HepG2 (cell line): ENCODE measurements at regions not wholly inside any gene's neighbourhood (a gene's known extent, or its start where the extent isn't known, plus 50 kb on each side); places are given as distances from the start of the nearest gene placed in this dataset.

Experiments used
- ATAC-seq: fragments of 200-7000 bp; cut with Tn5 transposase; 3 replicates; pipeline ENCODE4 v1.9.1; 2020; ENCODE audit warnings: mild to moderate bottlenecking, moderate library complexity
- BruUV-seq: library from RNA; stranded (reverse); fragments of 400-500 nt; replicated peaks from 2 replicates; lab custom pipeline; 2021; lab: Mats Ljungman, UMichigan
- CTCF ChIA-PET: fragments of 300-600 bp; formaldehyde crosslinking; extraction: SDS; loops from one replicate; lab custom pipeline; 2021; ENCODE audit warnings: low total read pairs, inconsistent platforms, low intra/inter-chr PET ratio; lab: Yijun Ruan, JAX
- POLR2A ChIA-PET: fragments of 350-600 bp; sonication (Branson Sonifier 250); formaldehyde crosslinking; loops from one replicate; lab custom pipeline; 2020; ENCODE audit warnings: antibody characterized with exemption, inconsistent platforms; lab: Yijun Ruan, JAX
- DNase-seq: peaks from one replicate; pipeline ENCODE4 v3.0.0-alpha.2; 2015; ENCODE audit warnings: low spot score
- FAIRE-seq: peaks from 3 replicates; lab custom pipeline; 2011; peaks lifted over from hg19 to GRCh38; lab: Jason Lieb, UNC
- H2AFZ ChIP-seq: one replicate; pipeline ENCODE4 v1.6.1; 2011; ENCODE audit warnings: low read length, inconsistent platforms
- H3K27ac ChIP-seq: fragments of 300-600 bp; 3 replicates; pipeline ENCODE4 v1.8.0; 2011; ENCODE audit warnings: mixed run types, mild to moderate bottlenecking, mixed read lengths, low read length, inconsistent platforms; ENCODE audit not compliant: insufficient read depth; ENCODE audit errors: extremely low read length
- H3K27me3 ChIP-seq, 2 experiments: fragments of 200-600 bp in 1 of 2; 2 replicates in 1 of 2; 3 replicates in 1 of 2; pipeline versions ENCODE4 v1.6.0 to v1.8.0; 2011; ENCODE audit warnings: low read length in 2 of 2, mild to moderate bottlenecking in 2 of 2, moderate library complexity in 2 of 2, inconsistent platforms in 1 of 2; ENCODE audit not compliant: insufficient read depth in 2 of 2, control insufficient read depth in 1 of 2
- H3K36me3 ChIP-seq, 2 experiments: fragments of 200-600 bp in 1 of 2; replicated peaks in 1 of 2; 2 replicates in 1 of 2; 3 replicates in 1 of 2; pipeline versions ENCODE4 v1.5.1 to v1.8.0; 2011; ENCODE audit warnings: low read length in 2 of 2, inconsistent platforms in 1 of 2; ENCODE audit not compliant: insufficient read depth in 2 of 2, control insufficient read depth in 1 of 2
- H3K4me1 ChIP-seq: 2 replicates; pipeline ENCODE4 v1.5.1; 2012; ENCODE audit warnings: low read length, inconsistent platforms; ENCODE audit not compliant: insufficient read depth
- H3K4me2 ChIP-seq: 2 replicates; pipeline ENCODE4 v1.6.0; 2011; ENCODE audit warnings: low read depth, low read length, inconsistent platforms
- H3K4me3 ChIP-seq, 3 experiments: fragments of 200-600 bp in 1 of 3; sonication (generic), shearing (Covaris generic) in 1 of 3; replicated peaks in 1 of 3; 2 replicates each; pipeline ENCODE4 v1.5.1; 2011 to 2016; ENCODE audit warnings: low read length in 3 of 3, inconsistent platforms in 2 of 3, low read depth in 2 of 3, mild to moderate bottlenecking in 2 of 3, control low read depth in 1 of 3, mixed read lengths in 1 of 3; ENCODE audit not compliant: insufficient read depth in 1 of 3
- H3K79me2 ChIP-seq: one replicate; pipeline ENCODE4 v1.6.1; 2011; ENCODE audit warnings: low read length, inconsistent platforms; ENCODE audit not compliant: insufficient read depth
- H3K9ac ChIP-seq: 2 replicates; pipeline ENCODE4 v1.6.0; 2011; ENCODE audit warnings: mild to moderate bottlenecking, low read depth, low read length, inconsistent platforms; ENCODE audit not compliant: insufficient read depth
- H3K9me3 ChIP-seq: 2 replicates; pipeline ENCODE4 v1.5.1; 2012; ENCODE audit warnings: mild to moderate bottlenecking, low read length
- H4K20me1 ChIP-seq: 2 replicates; pipeline ENCODE4 v1.6.0; 2011; ENCODE audit warnings: inconsistent platforms, mild to moderate bottlenecking, low read length, moderate library complexity; ENCODE audit not compliant: insufficient read depth
- CREB1 ChIP-seq, 2 experiments: fragments of 450-650 bp in 1 of 2; IDR thresholded peaks; 2 replicates each; pipeline ENCODE4 v1.6.1; 2016 to 2017; ENCODE audit warnings: control low read depth in 1 of 2, mild to moderate bottlenecking in 1 of 2, missing compliant biosample characterization in 1 of 2, missing genetic modification characterization in 1 of 2
- HMG20B ChIP-seq: conservative IDR thresholded peaks from 2 replicates; pipeline ENCODE4 v1.6.1; 2016; ENCODE audit warnings: missing genetic modification reagents, missing compliant biosample characterization
- HNRNPH1 ChIP-seq: fragments of 200-400 bp; formaldehyde crosslinking; optimal IDR thresholded peaks from 2 replicates; pipeline ENCODE3; 2017; ENCODE audit warnings: mild to moderate bottlenecking, low read depth, low read length
- HOXA3 ChIP-seq: sonication (generic); formaldehyde crosslinking; IDR thresholded peaks from 2 replicates; pipeline ENCODE4 v1.5.0; 2020; ENCODE audit warnings: missing genetic modification reagents
- ISL2 ChIP-seq: sonication (generic); formaldehyde crosslinking; IDR thresholded peaks from 2 replicates; pipeline ENCODE4 v1.5.0; 2020; ENCODE audit warnings: missing genetic modification reagents
- SMC3 ChIP-seq: IDR thresholded peaks from 2 replicates; pipeline ENCODE4 v1.6.1; 2011; ENCODE audit warnings: low read length, improper control_type of control experiment
- SRSF9 ChIP-seq: fragments of 200-400 bp; formaldehyde crosslinking; IDR thresholded peaks from 2 replicates; pipeline ENCODE4 v1.6.1; 2018; ENCODE audit warnings: borderline replicate concordance, mild to moderate bottlenecking, low read depth, low read length; ENCODE audit not compliant: insufficient read depth, poor library complexity, severe bottlenecking
- ZBTB1 ChIP-seq: sonication (generic); formaldehyde crosslinking; IDR thresholded peaks from 2 replicates; pipeline ENCODE4 v1.4.0; 2020; ENCODE audit warnings: missing genetic modification reagents, borderline replicate concordance
- ZNF329 ChIP-seq: sonication (generic); formaldehyde crosslinking; IDR thresholded peaks from 2 replicates; pipeline ENCODE4 v1.9.0; 2021; ENCODE audit warnings: low read depth, mild to moderate bottlenecking, missing genetic modification reagents
- WGBS: methylation state at CpG from one replicate; pipeline ENCODE4 v1.1.6; 2017; ENCODE audit warnings: low lambda C conversion rate; 5-methylcytosine and 5-hydroxymethylcytosine counted together
- in situ Hi-C: cut with HindIII; loops from 2 replicates; pipeline ENCODE4 v1.10.0; 2017; ENCODE audit warnings: low pct_unique_long_range_greater_than_20kb; ENCODE audit not compliant: extremely low pct_ligation_motif_present
- intact Hi-C: fragments of 100-400 bp; cut with micrococcal nuclease; formaldehyde crosslinking; loops from one replicate; pipeline ENCODE4 v1.10.0; 2022; ENCODE audit not compliant: unreplicated experiment
- TF ChIP-seq, protein P1 (sequence below): sonication (generic); formaldehyde crosslinking; IDR thresholded peaks from 2 replicates; pipeline ENCODE4 v1.5.1; 2020; ENCODE audit warnings: missing genetic modification reagents, mild to moderate bottlenecking, borderline replicate concordance
- TF ChIP-seq, protein P2 (sequence below): sonication (generic); formaldehyde crosslinking; IDR thresholded peaks from one replicate; pipeline ENCODE4 v1.5.1; 2020; ENCODE audit warnings: mild to moderate bottlenecking, missing genetic modification reagents; ENCODE audit errors: not compliant biosample characterization
- TF ChIP-seq, protein P3 (sequence below): sonication (generic); formaldehyde crosslinking; IDR thresholded peaks from 2 replicates; pipeline ENCODE4 v1.8.0; 2022; ENCODE audit warnings: missing genetic modification reagents, low read depth, mild to moderate bottlenecking, borderline replicate concordance
- TF ChIP-seq, protein P4 (sequence below): sonication (generic); formaldehyde crosslinking; IDR thresholded peaks from 2 replicates; pipeline ENCODE4 v1.4.0; 2020; ENCODE audit warnings: mild to moderate bottlenecking, low read depth, missing genetic modification reagents

DNA sequence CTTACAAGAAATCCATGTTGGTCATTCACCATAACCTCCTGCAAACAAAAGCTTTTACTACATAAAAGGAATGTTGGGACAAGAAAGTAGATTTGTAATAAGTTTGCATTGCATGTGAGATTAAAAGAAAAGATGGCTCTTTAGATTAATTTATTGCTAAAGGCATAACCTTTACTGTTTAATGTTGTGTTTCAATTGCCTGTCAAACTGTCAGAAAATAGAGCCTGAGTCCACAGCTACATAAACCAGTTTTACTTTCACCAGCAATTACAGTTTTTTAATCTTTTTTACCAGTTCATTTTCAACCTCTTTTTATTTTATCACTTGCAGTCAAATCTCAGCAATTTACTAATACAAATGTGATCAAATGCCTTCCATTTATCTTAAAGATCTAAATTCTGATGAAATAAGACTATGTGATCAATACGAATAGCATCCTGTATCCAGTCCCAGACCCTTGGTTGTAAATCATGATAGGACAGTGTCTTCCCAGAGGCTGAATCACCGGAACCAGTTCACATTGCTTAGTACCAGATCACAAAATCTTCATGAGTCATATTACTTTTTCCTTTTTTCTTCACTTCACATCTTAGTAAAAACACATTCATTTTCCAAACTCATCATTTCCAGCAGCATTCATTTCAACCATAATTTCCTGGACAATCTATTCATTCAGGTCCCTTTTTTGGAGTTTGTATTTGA, 95.4 kb upstream of the FRG1 start:
- no peak overlapping the region for H3K4me2 ChIP-seq
- H3K27me3 ChIP-seq, result peaks cover 0 to 8% of the 10 kb centered on the region in 2 experiments; a peak in 2 of 5 replicates
- no peaks in the 10 kb centered on the region for H3K9me3 ChIP-seq
- ChIA-PET POLR2A (no interaction called here), CTCF (no interaction called here)
- no peaks in the 10 kb centered on the region for H4K20me1 ChIP-seq
- no peaks in the 10 kb centered on the region for H3K4me1 ChIP-seq
- BruUV-seq, result no TSS peak
- no peak for DNase-seq
- H3K4me3 ChIP-seq, result no peak overlapping the region
- FAIRE-seq, result no peak
- no peak overlapping the region for H3K9ac ChIP-seq
- in situ Hi-C loops, result no loop called here
- H2AFZ ChIP-seq, result no peak overlapping the region
- H3K27ac ChIP-seq, result no peak overlapping the region
- WGBS, result 62% methylated on average over 2 of the region's 2 CpGs
- intact Hi-C loops, result no loop called here
- no peaks in the 10 kb centered on the region for H3K79me2 ChIP-seq
- no peak for ATAC-seq
- no peaks in the 10 kb centered on the region for H3K36me3 ChIP-seq
- TF ChIP-seq, protein P1, sequence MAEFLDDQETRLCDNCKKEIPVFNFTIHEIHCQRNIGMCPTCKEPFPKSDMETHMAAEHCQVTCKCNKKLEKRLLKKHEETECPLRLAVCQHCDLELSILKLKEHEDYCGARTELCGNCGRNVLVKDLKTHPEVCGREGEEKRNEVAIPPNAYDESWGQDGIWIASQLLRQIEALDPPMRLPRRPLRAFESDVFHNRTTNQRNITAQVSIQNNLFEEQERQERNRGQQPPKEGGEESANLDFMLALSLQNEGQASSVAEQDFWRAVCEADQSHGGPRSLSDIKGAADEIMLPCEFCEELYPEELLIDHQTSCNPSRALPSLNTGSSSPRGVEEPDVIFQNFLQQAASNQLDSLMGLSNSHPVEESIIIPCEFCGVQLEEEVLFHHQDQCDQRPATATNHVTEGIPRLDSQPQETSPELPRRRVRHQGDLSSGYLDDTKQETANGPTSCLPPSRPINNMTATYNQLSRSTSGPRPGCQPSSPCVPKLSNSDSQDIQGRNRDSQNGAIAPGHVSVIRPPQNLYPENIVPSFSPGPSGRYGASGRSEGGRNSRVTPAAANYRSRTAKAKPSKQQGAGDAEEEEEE, result no peak
- TF ChIP-seq ISL2 (CRISPR knock-in tag) (no peak), ZNF329 (CRISPR knock-in tag) (no peak), SMC3 (no peak), CREB1 (IDR thresholded peaks at IDR 0.05) (no peak), CREB1 (CRISPR knock-in tag; IDR thresholded peaks at IDR 0.05) (no peak), ZBTB1 (CRISPR knock-in tag) (no peak), HNRNPH1 (no peak), SRSF9 (no peak), HMG20B (CRISPR knock-in tag) (no peak), HOXA3 (no peak)
- TF ChIP-seq, protein P2, sequence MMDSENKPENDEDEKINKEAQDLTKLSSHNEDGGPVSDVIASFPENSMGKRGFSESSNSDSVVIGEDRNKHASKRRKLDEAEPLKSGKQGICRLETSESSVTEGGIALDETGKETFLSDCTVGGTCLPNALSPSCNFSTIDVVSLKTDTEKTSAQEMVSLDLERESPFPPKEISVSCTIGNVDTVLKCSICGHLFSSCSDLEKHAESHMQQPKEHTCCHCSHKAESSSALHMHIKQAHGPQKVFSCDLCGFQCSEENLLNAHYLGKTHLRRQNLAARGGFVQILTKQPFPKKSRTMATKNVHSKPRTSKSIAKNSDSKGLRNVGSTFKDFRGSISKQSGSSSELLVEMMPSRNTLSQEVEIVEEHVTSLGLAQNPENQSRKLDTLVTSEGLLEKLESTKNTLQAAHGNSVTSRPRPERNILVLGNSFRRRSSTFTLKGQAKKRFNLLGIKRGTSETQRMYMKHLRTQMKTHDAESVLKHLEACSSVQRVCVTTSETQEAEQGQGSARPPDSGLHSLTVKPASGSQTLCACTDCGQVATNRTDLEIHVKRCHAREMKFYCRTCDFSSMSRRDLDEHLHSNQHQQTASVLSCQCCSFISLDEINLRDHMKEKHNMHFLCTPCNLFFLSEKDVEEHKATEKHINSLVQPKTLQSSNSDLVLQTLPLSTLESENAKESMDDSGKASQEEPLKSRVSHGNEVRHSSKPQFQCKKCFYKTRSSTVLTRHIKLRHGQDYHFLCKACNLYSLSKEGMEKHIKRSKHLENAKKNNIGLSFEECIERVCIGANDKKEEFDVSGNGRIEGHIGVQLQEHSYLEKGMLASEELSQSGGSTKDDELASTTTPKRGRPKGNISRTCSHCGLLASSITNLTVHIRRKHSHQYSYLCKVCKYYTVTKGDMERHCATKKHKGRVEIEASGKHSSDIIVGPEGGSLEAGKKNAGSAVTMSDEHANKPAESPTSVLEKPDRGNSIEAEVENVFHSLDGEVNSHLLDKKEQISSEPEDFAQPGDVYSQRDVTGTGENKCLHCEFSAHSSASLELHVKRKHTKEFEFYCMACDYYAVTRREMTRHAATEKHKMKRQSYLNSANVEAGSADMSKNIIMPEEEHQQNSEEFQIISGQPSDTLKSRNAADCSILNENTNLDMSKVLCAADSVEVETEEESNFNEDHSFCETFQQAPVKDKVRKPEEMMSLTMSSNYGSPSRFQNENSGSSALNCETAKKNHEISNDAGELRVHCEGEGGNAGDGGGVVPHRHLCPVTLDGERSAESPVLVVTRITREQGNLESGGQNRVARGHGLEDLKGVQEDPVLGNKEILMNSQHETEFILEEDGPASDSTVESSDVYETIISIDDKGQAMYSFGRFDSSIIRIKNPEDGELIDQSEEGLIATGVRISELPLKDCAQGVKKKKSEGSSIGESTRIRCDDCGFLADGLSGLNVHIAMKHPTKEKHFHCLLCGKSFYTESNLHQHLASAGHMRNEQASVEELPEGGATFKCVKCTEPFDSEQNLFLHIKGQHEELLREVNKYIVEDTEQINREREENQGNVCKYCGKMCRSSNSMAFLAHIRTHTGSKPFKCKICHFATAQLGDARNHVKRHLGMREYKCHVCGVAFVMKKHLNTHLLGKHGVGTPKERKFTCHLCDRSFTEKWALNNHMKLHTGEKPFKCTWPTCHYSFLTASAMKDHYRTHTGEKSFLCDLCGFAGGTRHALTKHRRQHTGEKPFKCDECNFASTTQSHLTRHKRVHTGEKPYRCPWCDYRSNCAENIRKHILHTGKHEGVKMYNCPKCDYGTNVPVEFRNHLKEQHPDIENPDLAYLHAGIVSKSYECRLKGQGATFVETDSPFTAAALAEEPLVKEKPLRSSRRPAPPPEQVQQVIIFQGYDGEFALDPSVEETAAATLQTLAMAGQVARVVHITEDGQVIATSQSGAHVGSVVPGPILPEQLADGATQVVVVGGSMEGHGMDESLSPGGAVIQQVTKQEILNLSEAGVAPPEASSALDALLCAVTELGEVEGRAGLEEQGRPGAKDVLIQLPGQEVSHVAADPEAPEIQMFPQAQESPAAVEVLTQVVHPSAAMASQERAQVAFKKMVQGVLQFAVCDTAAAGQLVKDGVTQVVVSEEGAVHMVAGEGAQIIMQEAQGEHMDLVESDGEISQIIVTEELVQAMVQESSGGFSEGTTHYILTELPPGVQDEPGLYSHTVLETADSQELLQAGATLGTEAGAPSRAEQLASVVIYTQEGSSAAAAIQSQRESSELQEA (CRISPR knock-in tag), result no peak
- TF ChIP-seq, protein P3, sequence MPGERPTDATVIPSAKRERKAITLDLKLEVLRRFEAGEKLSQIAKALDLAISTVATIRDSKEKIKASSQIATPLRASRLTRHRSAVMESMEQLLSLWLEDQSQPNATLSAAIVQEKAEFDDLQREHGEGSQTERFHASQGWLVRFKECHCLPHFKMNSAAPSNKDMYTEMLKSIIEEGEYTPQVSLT, result no peak
- TF ChIP-seq, protein P4, sequence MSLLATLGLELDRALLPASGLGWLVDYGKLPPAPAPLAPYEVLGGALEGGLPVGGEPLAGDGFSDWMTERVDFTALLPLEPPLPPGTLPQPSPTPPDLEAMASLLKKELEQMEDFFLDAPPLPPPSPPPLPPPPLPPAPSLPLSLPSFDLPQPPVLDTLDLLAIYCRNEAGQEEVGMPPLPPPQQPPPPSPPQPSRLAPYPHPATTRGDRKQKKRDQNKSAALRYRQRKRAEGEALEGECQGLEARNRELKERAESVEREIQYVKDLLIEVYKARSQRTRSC (CRISPR knock-in tag), result no peak
